ENCODE measurements at regions not wholly inside any gene's neighbourhood (a gene's known extent, or its start where the extent isn't known, plus 50 kb on each side); places are given as distances from the start of the nearest gene placed in this dataset.

DNA sequence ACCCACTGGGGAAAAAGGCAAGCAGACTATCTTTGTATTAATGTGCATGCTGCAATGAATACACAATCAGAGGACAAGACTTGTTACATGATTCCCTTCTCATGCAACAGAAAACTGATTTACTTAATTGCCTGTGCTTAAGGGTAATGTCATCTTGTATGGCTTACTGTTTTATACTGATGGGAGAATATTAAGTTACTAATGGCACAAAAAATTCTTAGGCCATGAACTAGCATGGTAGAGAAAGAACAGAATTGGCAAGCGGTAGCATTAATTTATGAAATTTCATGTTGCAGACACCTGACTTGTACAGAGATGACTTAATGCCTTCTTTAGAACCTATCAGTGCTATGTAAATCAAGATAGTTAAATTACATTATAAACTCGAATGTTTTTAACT, 282.3 kb downstream of the CNTN3 start:
- no peak overlapping the region for H3K27ac ChIP-seq
- no peak overlapping the region for H3K4me3 ChIP-seq
- H3K4me1 ChIP-seq: no peaks in the 10 kb centered on the region
- TF ChIP-seq CTCF (IDR thresholded peaks at IDR 0.05): no peak
- no peak for TF ChIP-seq EP300 (IDR thresholded peaks at IDR 0.05)
- no peak for TF ChIP-seq POLR2AphosphoS5 (IDR thresholded peaks at IDR 0.05)
- no peak for TF ChIP-seq POLR2A (IDR thresholded peaks at IDR 0.05)
- no peak for ATAC-seq (ENCODE audit: low FRiP score in 2 of 2)
- H3K9me3 ChIP-seq: no peaks in the 10 kb centered on the region
- no peaks in the 10 kb centered on the region for H3K36me3 ChIP-seq
- 74 to 83% methylated on average over 2 of the region's 2 CpGs for WGBS, 2 donors
- no peak for DNase-seq
- H3K27me3 ChIP-seq: no peaks in the 10 kb centered on the region

- no peaks in the 10 kb centered on the region for H3K27me3 ChIP-seq
- H3K9me3 ChIP-seq: no peaks in the 10 kb centered on the region
- WGBS, 2 donors: 82 to 93% methylated on average over 2 of the region's 2 CpGs
- H3K4me3 ChIP-seq: no peak overlapping the region
- H3K4me1 ChIP-seq: no peaks in the 10 kb centered on the region
- DNase-seq (no peak), ATAC-seq (ENCODE audit: low FRiP score in 2 of 2) (no peak)
- no peak for TF ChIP-seq EP300 (IDR thresholded peaks at IDR 0.05)
- no peak for TF ChIP-seq POLR2AphosphoS5 (IDR thresholded peaks at IDR 0.05)
- TF ChIP-seq POLR2A (IDR thresholded peaks at IDR 0.05): no peak
- no peak for TF ChIP-seq CTCF (IDR thresholded peaks at IDR 0.05)
- H3K36me3 ChIP-seq: no peaks in the 10 kb centered on the region
- no peak overlapping the region for H3K27ac ChIP-seq
Observed at GRCh38 chr3:74331711-74332110, 282.7 kb downstream of the CNTN3 start.

DNA sequence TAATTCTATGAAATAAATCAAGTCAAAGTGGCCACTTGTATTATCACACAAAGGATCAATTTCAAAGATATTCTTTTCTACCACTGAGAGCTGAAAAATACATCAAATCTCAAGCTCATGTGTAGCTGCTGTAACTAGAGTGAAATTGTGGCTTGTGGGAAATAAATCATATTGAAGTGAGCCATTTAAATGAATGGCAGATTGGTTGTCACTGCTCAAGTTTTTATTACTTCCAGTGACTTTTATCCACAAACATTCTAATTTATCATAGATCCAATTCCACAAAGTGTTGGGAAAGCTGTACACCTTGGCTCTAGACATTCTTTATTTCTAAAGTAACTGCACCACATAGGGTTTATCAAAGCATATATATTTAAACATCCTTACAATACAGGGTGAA, 285.4 kb downstream of the CNTN3 start:
- Histone ChIP-seq H3K9me3 (no peaks in the 10 kb centered on the region), H3K4me3 (no peak overlapping the region), H3K27me3 (no peaks in the 10 kb centered on the region), H3K4me1 (no peaks in the 10 kb centered on the region), H3K27ac (no peak overlapping the region), H3K36me3 (no peaks in the 10 kb centered on the region)
- TF ChIP-seq EP300 (IDR thresholded peaks at IDR 0.05): no peak
- no peak for TF ChIP-seq CTCF (IDR thresholded peaks at IDR 0.05)
- no peak for TF ChIP-seq POLR2AphosphoS5 (IDR thresholded peaks at IDR 0.05)
- no peak for TF ChIP-seq POLR2A (IDR thresholded peaks at IDR 0.05)
- DNase-seq (no peak), ATAC-seq (ENCODE audit: low FRiP score in 2 of 2) (no peak)

- TF ChIP-seq POLR2AphosphoS5 (IDR thresholded peaks at IDR 0.05) (no peak), EP300 (IDR thresholded peaks at IDR 0.05) (no peak), POLR2A (IDR thresholded peaks at IDR 0.05) (no peak), CTCF (IDR thresholded peaks at IDR 0.05) (no peak)
- no peaks in the 10 kb centered on the region for H3K36me3 ChIP-seq
- H3K4me1 ChIP-seq: no peaks in the 10 kb centered on the region
- H3K27me3 ChIP-seq: no peaks in the 10 kb centered on the region
- no peak for ATAC-seq (ENCODE audit: low FRiP score in 2 of 2)
- WGBS, 2 donors: 75 to 84% methylated on average over 2 of the region's 2 CpGs
- no peak overlapping the region for H3K4me3 ChIP-seq
- no peak for DNase-seq
- H3K9me3 ChIP-seq: no peaks in the 10 kb centered on the region
- no peak overlapping the region for H3K27ac ChIP-seq
Observed at GRCh38 chr3:74328435-74328834, 286.0 kb downstream of the CNTN3 start.

DNA sequence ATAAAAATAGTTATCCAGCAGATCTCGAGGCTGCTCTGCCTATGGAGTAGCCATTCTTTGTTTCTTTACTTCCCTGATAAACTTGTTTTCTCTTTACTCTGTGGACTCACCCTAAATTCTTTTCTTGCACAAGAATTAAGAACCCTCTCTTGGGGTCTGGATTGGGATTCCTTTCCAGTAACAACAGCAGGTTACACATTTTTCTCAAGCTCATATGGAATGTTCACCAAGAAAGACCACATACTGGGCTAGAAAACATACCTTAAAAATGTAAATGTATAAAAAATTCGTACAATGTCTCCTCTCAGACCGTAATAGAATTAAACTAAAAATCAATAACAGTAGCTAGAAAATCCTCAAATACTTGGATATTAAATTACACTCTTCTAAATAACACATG, 299.2 kb downstream of the CNTN3 start:
- ATAC-seq (ENCODE audit: low FRiP score in 2 of 2) (no peak), DNase-seq (no peak)
- H3K36me3 ChIP-seq: no peaks in the 10 kb centered on the region
- no peak overlapping the region for H3K27ac ChIP-seq
- H3K4me1 ChIP-seq: no peaks in the 10 kb centered on the region
- H3K9me3 ChIP-seq: no peaks in the 10 kb centered on the region
- H3K4me3 ChIP-seq: no peak overlapping the region
- no peaks in the 10 kb centered on the region for H3K27me3 ChIP-seq
- TF ChIP-seq CTCF (IDR thresholded peaks at IDR 0.05): no peak
- no peak for TF ChIP-seq EP300 (IDR thresholded peaks at IDR 0.05)
- no peak for TF ChIP-seq POLR2A (IDR thresholded peaks at IDR 0.05)
- TF ChIP-seq POLR2AphosphoS5 (IDR thresholded peaks at IDR 0.05): no peak
- whole genome bisulfite sequencing, 2 donors: 69 to 71% methylated on average over 3 of the region's 3 CpGs

Measured in upper lobe of left lung (tissue), 6 donors.